Suprapubic skin (tissue), 4 donors: ENCODE measurements at regions not wholly inside any gene's neighbourhood (a gene's known extent, or its start where the extent isn't known, plus 50 kb on each side); places are given as distances from the start of the nearest gene placed in this dataset.

Experiments
- DNase-seq, 2 donors: peaks; one replicate each; pipeline ENCODE4 v3.0.0-alpha.2; 2019; ENCODE audit warnings: low spot score in 2 of 2
- H3K27ac ChIP-seq: fragments of 200-600 bp; sonication (generic); one replicate; pipeline ENCODE4 v1.5.1; 2019
- H3K27me3 ChIP-seq: fragments of 200-600 bp; sonication (generic); one replicate; pipeline ENCODE4 v1.5.1; 2019
- H3K36me3 ChIP-seq: fragments of 200-600 bp; sonication (generic); one replicate; pipeline ENCODE4 v1.5.1; 2019
- H3K4me1 ChIP-seq: fragments of 200-600 bp; sonication (generic); one replicate; pipeline ENCODE4 v1.5.1; 2019
- H3K4me3 ChIP-seq: fragments of 200-600 bp; sonication (generic); one replicate; pipeline ENCODE4 v1.5.1; 2019; ENCODE audit warnings: mild to moderate bottlenecking
- H3K9me3 ChIP-seq: fragments of 200-600 bp; sonication (generic); one replicate; pipeline ENCODE4 v1.5.1; 2019
- CTCF ChIP-seq, 2 donors: fragments of 200-600 bp in 1 of 2; fragments of 450-650 bp in 1 of 2; sonication (generic) in 1 of 2; IDR thresholded peaks; one replicate each; pipeline ENCODE4 v1.5.1; 2016 to 2019; ENCODE audit warnings: antibody characterized with exemption in 2 of 2, mild to moderate bottlenecking in 1 of 2, moderate library complexity in 1 of 2
- EP300 ChIP-seq: sonication (generic); formaldehyde crosslinking; IDR thresholded peaks from one replicate; pipeline ENCODE4 v1.6.1; 2017; ENCODE audit warnings: antibody characterized with exemption
- POLR2A ChIP-seq, 2 donors: fragments of 450-650 bp; IDR thresholded peaks; one replicate each; pipeline ENCODE4 v1.6.1; 2017; ENCODE audit warnings: antibody characterized with exemption in 2 of 2, mild to moderate bottlenecking in 2 of 2, moderate library complexity in 2 of 2
- POLR2AphosphoS5 ChIP-seq, 3 donors: sonication (generic); formaldehyde crosslinking; IDR thresholded peaks; one replicate each; pipeline ENCODE4 v1.6.1; 2017; ENCODE audit warnings: antibody characterized with exemption in 3 of 3
- WGBS: methylation state at CpG from one replicate; pipeline ENCODE4 v1.1.5; 2018; 5-methylcytosine and 5-hydroxymethylcytosine counted together

- Histone ChIP-seq H3K36me3 (no peaks in the 10 kb centered on the region), H3K27me3 (no peaks in the 10 kb centered on the region), H3K4me3 (no peak overlapping the region), H3K4me1 (no peaks in the 10 kb centered on the region), H3K9me3 (no peaks in the 10 kb centered on the region), H3K27ac (no peak overlapping the region)
- no peak for TF ChIP-seq POLR2A (IDR thresholded peaks at IDR 0.05)
- TF ChIP-seq CTCF (IDR thresholded peaks at IDR 0.05), result no peak
- no peak for TF ChIP-seq POLR2AphosphoS5 (IDR thresholded peaks at IDR 0.05)
- no peak for TF ChIP-seq EP300
- no peak for DNase-seq
Observed at GRCh38 chr2:220678943-220679342, 893.2 kb downstream of the EPHA4 start.

- Histone ChIP-seq H3K36me3 (no peaks in the 10 kb centered on the region), H3K9me3 (no peaks in the 10 kb centered on the region), H3K27ac (no peak overlapping the region), H3K4me3 (no peak overlapping the region), H3K4me1 (no peaks in the 10 kb centered on the region), H3K27me3 (no peaks in the 10 kb centered on the region)
- DNase-seq, result no peak
- TF ChIP-seq POLR2AphosphoS5 (IDR thresholded peaks at IDR 0.05), result no peak
- TF ChIP-seq POLR2A (IDR thresholded peaks at IDR 0.05), result no peak
- TF ChIP-seq EP300, result no peak
- no peak for TF ChIP-seq CTCF (IDR thresholded peaks at IDR 0.05)
- WGBS, result 41% methylated on average over 1 of the region's 1 CpG
Observed at GRCh38 chr2:220682616-220683015, 889.5 kb downstream of the EPHA4 start.

- DNase-seq, result no peak
- no peaks in the 10 kb centered on the region for H3K4me1 ChIP-seq
- WGBS, result 50% methylated on average over 6 of the region's 6 CpGs
- no peaks in the 10 kb centered on the region for H3K9me3 ChIP-seq
- no peak overlapping the region for H3K4me3 ChIP-seq
- no peaks in the 10 kb centered on the region for H3K36me3 ChIP-seq
- TF ChIP-seq EP300 (no peak), POLR2A (IDR thresholded peaks at IDR 0.05) (no peak), POLR2AphosphoS5 (IDR thresholded peaks at IDR 0.05) (no peak), CTCF (IDR thresholded peaks at IDR 0.05) (no peak)
- H3K27me3 ChIP-seq, result no peaks in the 10 kb centered on the region
- H3K27ac ChIP-seq, result no peak overlapping the region
Observed at GRCh38 chr2:220684099-220684498, 888.0 kb downstream of the EPHA4 start.

- no peaks in the 10 kb centered on the region for H3K4me1 ChIP-seq
- no peaks in the 10 kb centered on the region for H3K36me3 ChIP-seq
- peak; percentile 74 to 81 for DNase-seq
- 55% methylated on average over 15 of the region's 15 CpGs for WGBS
- no peaks in the 10 kb centered on the region for H3K9me3 ChIP-seq
- no peak overlapping the region for H3K4me3 ChIP-seq
- no peak for TF ChIP-seq POLR2AphosphoS5 (IDR thresholded peaks at IDR 0.05)
- TF ChIP-seq CTCF (IDR thresholded peaks at IDR 0.05), result peak; percentile 71 to 82
- H3K27ac ChIP-seq, result no peak overlapping the region
- H3K27me3 ChIP-seq, result no peaks in the 10 kb centered on the region
Observed at GRCh38 chr2:220687231-220687843, 884.8 kb downstream of the EPHA4 start.

GRCh38 chr2:220695397-220696279 is 876.5 kb downstream of the EPHA4 start:
- 58% methylated on average over 6 of the region's 6 CpGs for WGBS
- TF ChIP-seq POLR2A (IDR thresholded peaks at IDR 0.05) (no peak), CTCF (IDR thresholded peaks at IDR 0.05) (no peak), EP300 (no peak), POLR2AphosphoS5 (IDR thresholded peaks at IDR 0.05) (no peak)
- H3K27me3 ChIP-seq, result no peaks in the 10 kb centered on the region
- DNase-seq, result no peak
- no peak overlapping the region for H3K27ac ChIP-seq
- H3K36me3 ChIP-seq, result no peaks in the 10 kb centered on the region
- H3K4me1 ChIP-seq, result no peaks in the 10 kb centered on the region
- no peaks in the 10 kb centered on the region for H3K9me3 ChIP-seq
- no peak overlapping the region for H3K4me3 ChIP-seq
